Endothelial cell of hepatic sinusoid (primary cell): ENCODE measurements at regions not wholly inside any gene's neighbourhood (a gene's known extent, or its start where the extent isn't known, plus 50 kb on each side); places are given as distances from the start of the nearest gene placed in this dataset.

Experiments used
- in situ Hi-C: cut with HindIII; loops from 2 replicates; pipeline ENCODE4 v1.10.0; 2017; ENCODE audit warnings: low sequenced_read_pairs

DNA sequence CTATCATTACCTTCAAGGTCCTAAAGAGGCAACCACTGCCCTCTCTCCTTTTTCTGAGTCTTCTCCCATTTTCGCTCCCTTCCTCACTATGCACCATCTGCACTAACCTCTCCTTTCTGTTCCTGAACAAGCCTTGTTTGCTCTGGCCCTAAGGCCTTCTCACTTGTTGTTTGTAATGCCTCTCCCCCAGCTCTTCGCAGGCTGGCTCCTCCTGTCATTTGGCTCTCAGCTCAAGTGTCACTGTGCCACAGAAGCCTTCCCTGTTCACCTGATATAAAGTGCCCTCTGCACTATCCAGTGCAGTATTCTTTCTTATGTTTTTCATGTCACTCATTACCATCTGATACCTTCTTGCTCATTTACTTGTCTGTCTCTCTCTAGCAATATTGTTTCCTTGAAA lies 303.7 kb downstream of the KCNN2 start:
- in situ Hi-C loops: no loop called here

DNA sequence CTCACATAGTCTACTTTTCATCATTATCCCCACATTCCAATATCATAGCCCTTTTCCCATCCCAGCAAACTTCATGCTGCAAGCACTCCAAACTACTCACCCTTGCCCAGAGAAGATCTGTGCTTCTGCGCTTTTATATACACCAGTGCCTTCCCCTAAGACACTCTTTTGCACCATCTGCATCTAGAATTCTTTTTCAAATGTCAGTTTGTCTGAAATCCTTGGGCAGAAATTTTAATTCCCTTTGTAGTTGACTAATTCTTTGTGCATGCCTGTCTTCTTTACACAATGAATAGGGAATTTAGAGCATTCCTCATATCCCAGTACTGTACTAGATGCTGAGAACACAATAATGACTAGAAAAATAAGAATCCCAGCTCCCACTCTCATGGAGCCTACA lies 298.9 kb downstream of the KCNN2 start:
- in situ Hi-C loops: no loop called here

DNA sequence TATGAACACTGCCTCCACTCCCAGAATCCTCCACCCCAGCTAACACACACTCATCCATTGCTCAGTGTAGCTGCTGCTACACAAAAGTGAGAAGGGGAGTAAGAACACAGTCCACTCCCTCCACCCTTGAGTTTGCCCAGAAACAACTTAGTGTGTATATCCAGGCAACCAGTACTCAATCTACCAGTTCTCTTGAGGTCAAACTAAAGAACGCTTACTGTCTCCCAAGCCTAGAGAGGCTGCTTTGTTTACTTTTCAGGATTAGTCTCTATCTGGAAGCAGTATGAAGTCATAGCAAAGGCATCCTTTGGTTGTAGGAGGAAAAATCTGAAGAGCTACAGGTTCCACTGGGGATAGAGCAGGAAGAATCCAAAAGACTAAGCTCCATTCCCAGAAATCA lies 296.3 kb downstream of the KCNN2 start:
- in situ Hi-C loops: no loop called here

DNA sequence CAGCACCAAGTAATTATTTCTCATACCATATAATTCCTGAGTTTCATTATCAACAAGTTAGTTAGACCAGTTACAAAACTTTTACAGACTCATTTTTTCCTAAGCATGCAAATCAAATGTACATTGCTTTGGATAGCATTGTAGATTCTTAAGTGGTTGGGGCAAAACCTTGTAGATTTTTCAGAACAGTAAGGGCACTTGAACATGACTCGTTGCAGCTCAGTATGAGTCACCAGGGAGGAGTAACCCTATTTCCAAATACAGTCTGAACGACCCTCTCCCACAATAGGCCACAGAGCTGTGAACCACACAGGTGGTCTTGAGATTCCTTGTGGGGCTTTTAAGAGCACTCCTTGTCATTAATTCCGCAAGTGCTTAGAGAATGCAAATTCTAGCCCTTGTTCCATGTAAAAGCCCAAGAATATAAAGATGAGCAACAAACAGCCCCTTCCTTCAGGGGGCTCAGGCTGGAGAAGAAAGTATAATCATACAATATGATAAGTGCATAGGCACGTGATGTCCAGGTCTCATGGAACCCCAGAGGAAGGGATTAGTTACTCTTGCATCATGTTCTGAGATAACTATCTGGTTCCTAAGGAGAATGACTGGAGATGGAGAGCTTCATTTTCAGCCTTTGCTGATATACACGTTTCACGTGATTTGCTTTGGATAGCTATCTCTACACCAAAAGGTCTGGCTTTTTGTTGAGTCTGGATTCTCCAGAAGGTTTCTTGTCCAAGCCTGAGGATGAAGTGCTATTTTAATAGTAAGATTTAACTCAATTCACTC lies 295.7 kb downstream of the KCNN2 start:
- in situ Hi-C loops: no loop called here

- in situ Hi-C loops: loop anchor here (5.0 kb wide), 1 partner anchor 68 kb away; no protein-coding TSS in a partner anchor
Measured at GRCh38 chr5:114649878-114650277, 288.0 kb downstream of the KCNN2 start.

DNA sequence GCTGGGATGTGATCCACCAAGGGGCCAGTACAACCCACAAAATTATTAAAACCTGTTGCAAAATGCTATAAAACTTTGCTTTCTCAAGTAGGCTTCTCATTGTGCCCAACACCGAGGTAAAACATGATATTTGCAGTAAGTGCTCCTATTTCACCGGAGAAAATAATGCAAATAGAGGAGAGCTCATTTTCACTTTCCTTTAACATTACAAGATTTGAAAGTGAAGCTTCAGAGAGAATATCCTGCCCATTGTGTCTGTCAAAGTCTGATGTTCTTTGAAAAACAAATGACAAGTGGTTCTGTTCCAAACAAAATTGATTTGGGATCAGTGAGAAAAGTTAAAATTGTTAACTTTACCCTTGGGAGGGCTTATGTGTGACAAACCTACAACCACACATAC lies 287.1 kb downstream of the KCNN2 start:
- in situ Hi-C loops: loop anchor here (5.0 kb wide), 1 partner anchor 67 kb away; no protein-coding TSS in a partner anchor

GRCh38 chr5:114644576-114644975 lies 282.7 kb downstream of the KCNN2 start:
- in situ Hi-C loops: no loop called here

DNA sequence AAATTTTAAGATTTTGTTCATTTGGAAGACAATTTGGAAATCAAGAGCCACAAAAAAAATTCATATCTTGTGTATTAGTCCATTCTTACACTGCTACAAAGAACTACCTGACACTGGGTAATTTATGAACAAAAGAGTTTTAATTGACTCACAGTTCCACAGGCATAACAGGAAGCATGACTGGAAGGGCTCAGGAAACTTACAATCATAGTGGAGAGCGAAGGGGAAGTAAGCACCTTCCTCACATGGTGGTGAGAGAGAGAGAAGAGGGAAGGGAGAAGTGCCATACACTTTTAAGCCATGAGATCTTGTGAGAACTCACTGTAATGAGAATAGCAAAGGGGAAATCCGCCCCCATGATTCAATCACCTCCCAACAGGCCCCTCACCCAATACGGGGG lies 274.4 kb downstream of the KCNN2 start:
- in situ Hi-C loops: no loop called here

DNA sequence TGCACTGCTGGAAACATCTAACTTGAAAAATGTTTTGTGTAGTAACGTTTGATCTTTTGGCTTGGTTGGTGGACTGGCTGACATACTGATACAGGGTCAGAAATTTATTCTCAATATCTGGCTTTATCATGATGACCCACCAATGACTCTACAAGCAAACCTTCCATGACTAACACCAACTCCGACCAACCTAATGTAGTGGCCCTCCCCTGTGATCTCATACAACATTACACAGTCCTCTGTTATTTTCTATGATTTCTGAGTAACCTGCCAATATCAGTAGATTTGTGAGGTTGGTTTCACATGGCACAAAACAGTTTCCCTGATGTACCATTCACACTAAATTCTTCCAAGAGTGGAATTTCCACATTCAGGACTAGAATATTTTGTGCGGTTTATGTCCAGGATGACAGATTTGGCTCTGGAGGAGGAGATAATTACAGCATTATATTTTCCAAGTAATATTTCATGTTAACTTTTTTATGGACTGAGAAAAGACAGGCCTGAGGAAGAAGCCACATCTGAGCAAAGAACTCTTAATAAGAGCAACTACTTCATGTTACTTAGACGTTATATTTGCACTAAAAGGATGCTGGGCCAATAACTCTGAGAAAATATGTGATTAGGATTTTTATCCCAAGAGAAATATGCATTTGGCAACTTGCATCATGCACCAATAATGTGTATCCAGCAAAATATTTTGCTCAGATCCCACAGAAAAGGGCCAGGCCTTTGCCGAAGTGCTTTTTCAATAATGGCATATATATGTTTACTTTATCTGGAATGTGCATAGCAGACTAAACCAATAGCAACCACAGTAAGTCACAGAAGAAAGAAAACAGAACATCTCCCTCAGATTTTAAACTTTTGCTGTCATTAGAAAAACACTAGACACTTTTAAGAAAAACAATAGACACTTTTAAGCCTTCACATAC lies 273.4 kb downstream of the KCNN2 start:
- in situ Hi-C loops: no loop called here

DNA sequence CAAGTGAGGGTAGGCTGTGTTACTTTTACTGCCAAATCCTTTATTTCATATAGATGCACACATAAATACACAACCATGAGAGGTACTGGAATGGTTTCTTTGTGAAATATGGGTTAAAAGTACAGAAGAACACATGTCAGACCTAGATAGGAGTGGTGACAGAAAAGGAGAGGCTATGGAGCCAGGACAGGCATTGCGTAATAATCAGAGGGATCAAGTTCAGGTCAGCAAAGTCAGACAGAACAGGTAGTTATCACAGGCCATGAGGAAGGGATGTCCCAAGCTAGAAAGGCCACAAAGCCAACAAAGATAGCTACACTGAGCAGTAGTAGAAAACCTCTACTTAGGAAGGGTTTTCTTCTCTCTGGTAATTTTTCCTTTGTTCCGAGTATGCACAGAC lies 272.6 kb downstream of the KCNN2 start:
- in situ Hi-C loops: no loop called here

GRCh38 chr5:114612406-114612805 lies 250.5 kb downstream of the KCNN2 start:
- in situ Hi-C loops: no loop called here

- in situ Hi-C loops: loop anchor here (5.0 kb wide), 1 partner anchor 66 kb away; no protein-coding TSS in a partner anchor
Measured at GRCh38 chr5:114581136-114581535, 219.3 kb downstream of the KCNN2 start.

GRCh38 chr5:114565871-114566270 lies 204.0 kb downstream of the KCNN2 start:
- in situ Hi-C loops: no loop called here

DNA sequence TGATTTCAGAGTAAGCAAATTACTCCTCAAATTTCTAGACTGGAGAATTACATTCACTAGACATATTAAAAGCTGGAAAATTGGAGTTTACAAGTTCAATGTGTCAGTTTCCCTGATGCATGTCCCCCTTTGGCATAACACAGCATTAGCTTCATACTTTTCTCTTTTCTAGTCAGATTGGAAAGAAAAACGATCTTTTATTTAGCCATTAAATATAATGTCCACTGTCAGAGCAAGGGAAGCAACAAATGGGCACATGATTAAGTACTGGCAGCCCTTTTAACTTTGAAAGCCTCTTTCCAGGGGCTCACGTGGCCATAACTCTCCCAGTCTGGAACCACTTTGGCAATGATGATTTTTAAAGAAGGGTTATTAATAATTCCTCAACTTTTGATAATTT lies 203.3 kb downstream of the KCNN2 start:
- in situ Hi-C loops: no loop called here

GRCh38 chr5:114561415-114561814 lies 199.5 kb downstream of the KCNN2 start:
- in situ Hi-C loops: no loop called here
